H9 (cell line): ENCODE measurements at regions not wholly inside any gene's neighbourhood (a gene's known extent, or its start where the extent isn't known, plus 50 kb on each side); places are given as distances from the start of the nearest gene placed in this dataset.

Experiments used
- DNase-seq: peaks from one replicate; pipeline ENCODE4 v3.0.0-alpha.2; 2017
- H2AFZ ChIP-seq: one replicate; pipeline ENCODE4 v1.6.1; 2013; ENCODE audit warnings: mild to moderate bottlenecking, low read length, control low read depth, moderate library complexity
- H2AK5ac ChIP-seq: 2 replicates; pipeline ENCODE4 v1.6.1; 2013; ENCODE audit warnings: low read length, control low read depth, mixed read lengths; ENCODE audit not compliant: insufficient read length
- H2BK120ac ChIP-seq: one replicate; pipeline ENCODE4 v1.6.1; 2013; ENCODE audit warnings: low read depth, mild to moderate bottlenecking, low read length, control low read depth, inconsistent platforms; ENCODE audit not compliant: poor library complexity, severe bottlenecking
- H2BK12ac ChIP-seq: 2 replicates; pipeline ENCODE4 v1.6.1; 2013; ENCODE audit warnings: low read length, control low read depth, mixed read lengths, low read depth; ENCODE audit not compliant: insufficient read length
- H2BK15ac ChIP-seq: 2 replicates; pipeline ENCODE4 v1.6.1; 2013; ENCODE audit warnings: low read depth, low read length, control low read depth
- H2BK20ac ChIP-seq: one replicate; pipeline ENCODE4 v1.6.1; 2013; ENCODE audit warnings: low read depth, mild to moderate bottlenecking, low read length, control low read depth, inconsistent platforms; ENCODE audit not compliant: poor library complexity, severe bottlenecking
- H2BK5ac ChIP-seq: 2 replicates; pipeline ENCODE4 v1.6.1; 2013; ENCODE audit warnings: low read length, control low read depth, mixed read lengths; ENCODE audit not compliant: insufficient read length
- H3K14ac ChIP-seq: 2 replicates; pipeline ENCODE4 v1.6.1; 2013; ENCODE audit warnings: low read length, control low read depth; ENCODE audit not compliant: insufficient read depth
- H3K18ac ChIP-seq: 2 replicates; pipeline ENCODE4 v1.6.1; 2013; ENCODE audit warnings: low read depth, mild to moderate bottlenecking, mixed read lengths, low read length, control low read depth; ENCODE audit not compliant: insufficient read length
- H3K23ac ChIP-seq: 2 replicates; pipeline ENCODE4 v1.6.1; 2013; ENCODE audit warnings: low read length, control low read depth, mixed read lengths, low read depth; ENCODE audit not compliant: insufficient read length
- H3K23me2 ChIP-seq: 2 replicates; pipeline ENCODE4 v1.6.1; 2013; ENCODE audit warnings: low read depth, mild to moderate bottlenecking, mixed read lengths, low read length, control low read depth; ENCODE audit not compliant: insufficient read length, poor library complexity, severe bottlenecking
- H3K27ac ChIP-seq: 2 replicates; pipeline ENCODE4 v1.5.1; 2013; ENCODE audit warnings: low read length, control low read depth, mixed read lengths, low read depth; ENCODE audit not compliant: insufficient read length
- H3K27me3 ChIP-seq: 2 replicates; pipeline ENCODE4 v1.6.1; 2013; ENCODE audit warnings: low read length, control low read depth, inconsistent platforms; ENCODE audit not compliant: insufficient read depth
- H3K4ac ChIP-seq: 2 replicates; pipeline ENCODE4 v1.6.1; 2013; ENCODE audit warnings: low read depth, mild to moderate bottlenecking, control low read depth, inconsistent platforms, low read length, moderate library complexity
- H3K4me1 ChIP-seq: 2 replicates; pipeline ENCODE4 v1.6.1; 2013; ENCODE audit warnings: low read length, control low read depth, inconsistent platforms; ENCODE audit not compliant: insufficient read depth
- H3K4me2 ChIP-seq: 2 replicates; pipeline ENCODE4 v1.6.1; 2013; ENCODE audit warnings: low read length, control low read depth, mixed read lengths; ENCODE audit not compliant: insufficient read length, insufficient read depth
- H3K56ac ChIP-seq: 2 replicates; pipeline ENCODE4 v1.6.1; 2013; ENCODE audit warnings: low read depth, mild to moderate bottlenecking, mixed read lengths, low read length, control low read depth; ENCODE audit not compliant: insufficient read length
- H3K79me1 ChIP-seq: 2 replicates; pipeline ENCODE4 v1.6.1; 2013; ENCODE audit warnings: low read depth, mild to moderate bottlenecking, moderate library complexity, low read length, control low read depth, inconsistent platforms; ENCODE audit not compliant: insufficient read depth, poor library complexity, severe bottlenecking
- H3K79me2 ChIP-seq: 2 replicates; pipeline ENCODE4 v1.6.1; 2013; ENCODE audit warnings: low read length, control low read depth, inconsistent platforms; ENCODE audit not compliant: insufficient read depth
- H3K9ac ChIP-seq: 2 replicates; pipeline ENCODE4 v1.6.1; 2013; ENCODE audit warnings: low read length, control low read depth, mixed read lengths; ENCODE audit not compliant: insufficient read length; ENCODE audit errors: extremely low read depth
- H3K9me3 ChIP-seq: one replicate; pipeline ENCODE4 v1.6.1; 2013; ENCODE audit warnings: low read depth, low read length, inconsistent platforms; ENCODE audit not compliant: control insufficient read depth
- H3T11ph ChIP-seq: one replicate; pipeline ENCODE4 v1.6.1; 2013; ENCODE audit warnings: mild to moderate bottlenecking, low read length, control low read depth, inconsistent platforms
- H4K20me1 ChIP-seq: one replicate; pipeline ENCODE4 v1.6.1; 2013; ENCODE audit not compliant: control insufficient read depth, insufficient read length, insufficient read depth
- H4K5ac ChIP-seq: 2 replicates; pipeline ENCODE4 v1.6.1; 2013; ENCODE audit warnings: low read depth, mild to moderate bottlenecking, mixed read lengths, low read length, control low read depth; ENCODE audit not compliant: insufficient read length
- H4K8ac ChIP-seq: replicated peaks from 2 replicates; pipeline ENCODE4 v1.6.1; 2013; ENCODE audit warnings: low read length, control low read depth, mixed read lengths, low read depth; ENCODE audit not compliant: insufficient read length
- H4K91ac ChIP-seq: 2 replicates; pipeline ENCODE4 v1.6.1; 2013; ENCODE audit warnings: low read depth, mild to moderate bottlenecking, moderate library complexity, mixed read lengths, low read length, control low read depth; ENCODE audit not compliant: insufficient read length
- H3K27ac Mint-ChIP-seq, 3 experiments: 2 replicates in 2 of 3; 3 replicates in 1 of 3; pipeline ENCODE4 v1.8.0; 2020 to 2021; ENCODE audit warnings: mixed read lengths in 3 of 3, mild to moderate bottlenecking in 1 of 3, moderate library complexity in 1 of 3
- H3K27me3 Mint-ChIP-seq: 2 replicates; pipeline ENCODE4 v1.8.0; 2021; ENCODE audit warnings: low read depth, mild to moderate bottlenecking, moderate library complexity, mixed read lengths
- H3K36me3 Mint-ChIP-seq, 3 experiments: 2 replicates in 2 of 3; 3 replicates in 1 of 3; pipeline ENCODE4 v1.8.0; 2020 to 2021; ENCODE audit warnings: low read depth in 3 of 3, mixed read lengths in 3 of 3; ENCODE audit not compliant: insufficient read depth in 1 of 3
- H3K4me1 Mint-ChIP-seq, 2 experiments: 2 replicates each; pipeline ENCODE4 v1.8.0; 2020; ENCODE audit warnings: mixed read lengths in 2 of 2
- H3K4me3 Mint-ChIP-seq, 2 experiments: 2 replicates in 1 of 2; 3 replicates in 1 of 2; pipeline ENCODE4 v1.8.0; 2020 to 2021; ENCODE audit warnings: mild to moderate bottlenecking in 2 of 2, mixed read lengths in 2 of 2, moderate library complexity in 1 of 2
- H3K9me3 Mint-ChIP-seq, 2 experiments: 2 replicates in 1 of 2; 3 replicates in 1 of 2; pipeline ENCODE4 v1.8.0; 2020; ENCODE audit warnings: mild to moderate bottlenecking in 2 of 2, mixed read lengths in 2 of 2, moderate library complexity in 1 of 2
- CTCF ChIP-seq: fragments of 200-600 bp; sonication (generic); conservative IDR thresholded peaks from 3 replicates; pipeline ENCODE4 v1.8.0; 2021; ENCODE audit warnings: antibody characterized with exemption, mild to moderate bottlenecking
- WGBS: extraction: QIAGEN DNeasy Blood & Tissue Kit; methylation state at CpG from one replicate; pipeline ENCODE4 v1.1.7; 2013; ENCODE audit warnings: missing lambda C conversion rate, low lambda C conversion rate, mixed read lengths; ENCODE audit not compliant: insufficient read length; ENCODE audit errors: extremely low coverage; 5-methylcytosine and 5-hydroxymethylcytosine counted together

GRCh38 chr13:104593693-104594092, 1527.5 kb upstream of the SLC10A2 start:
- no peak overlapping the region for H2BK12ac ChIP-seq
- no peak overlapping the region for H3K14ac ChIP-seq
- WGBS, result no CpG with 5 or more reads among the region's 2 CpGs
- H3K23ac ChIP-seq, result no peak overlapping the region
- H2BK20ac ChIP-seq, result no peak overlapping the region
- H2BK5ac ChIP-seq, result no peak overlapping the region
- H3K23me2 ChIP-seq, result no peaks in the 10 kb centered on the region
- H3K79me1 ChIP-seq, result no peaks in the 10 kb centered on the region
- H3K27ac ChIP-seq, result no peak overlapping the region
- H2AK5ac ChIP-seq, result no peak overlapping the region
- H3K27me3 ChIP-seq, result no peaks in the 10 kb centered on the region
- H3K9me3 ChIP-seq, result no peaks in the 10 kb centered on the region
- no peak overlapping the region for H2AFZ ChIP-seq
- no peak overlapping the region for H2BK15ac ChIP-seq
- no peak for DNase-seq
- H3K4ac ChIP-seq, result no peak overlapping the region
- no peaks in the 10 kb centered on the region for H3K9me3 Mint-ChIP-seq
- no peaks in the 10 kb centered on the region for H3K79me2 ChIP-seq
- H4K20me1 ChIP-seq, result no peaks in the 10 kb centered on the region
- TF ChIP-seq CTCF, result no peak
- no peak overlapping the region for H3K9ac ChIP-seq
- no peak overlapping the region for H3T11ph ChIP-seq
- no peaks in the 10 kb centered on the region; the same call in 1 of the 2 replicates for H3K27me3 Mint-ChIP-seq
- peaks cover 3 to 5% of the 10 kb centered on the region in 2 experiments; a peak in 3 of 4 replicates for H3K4me1 Mint-ChIP-seq
- no peak overlapping the region for H4K5ac ChIP-seq
- no peak overlapping the region for H3K18ac ChIP-seq
- no peak overlapping the region for H3K4me3 Mint-ChIP-seq
- no peak overlapping the region; a peak in 1 of 7 replicates for H3K27ac Mint-ChIP-seq
- no peaks in the 10 kb centered on the region; a peak in 1 of 7 replicates for H3K36me3 Mint-ChIP-seq
- H4K91ac ChIP-seq, result no peak overlapping the region
- no peak overlapping the region for H4K8ac ChIP-seq
- no peak overlapping the region for H2BK120ac ChIP-seq
- no peak overlapping the region for H3K4me2 ChIP-seq
- no peaks in the 10 kb centered on the region for H3K4me1 ChIP-seq
- no peak overlapping the region for H3K56ac ChIP-seq
